ENCODE measurements at regions not wholly inside any gene's neighbourhood (a gene's known extent, or its start where the extent isn't known, plus 50 kb on each side); places are given as distances from the start of the nearest gene placed in this dataset.

GRCh38 chr11:34830648-34831047 lies 85.5 kb downstream of the APIP start:
- no peak for DNase-seq (ENCODE audit: low spot score)
- no peak for TF ChIP-seq CTCF (conservative IDR thresholded peaks at IDR 0.05; ENCODE audit: low read depth)
- ChIA-PET POLR2A (ENCODE audit: low non-redundant PET) (no interaction called here), CTCF (interaction anchor here (1.4 to 1.6 kb wide), 2 partner anchors 10 to 244 kb away, joined by 5 to 6 read pairs; no protein-coding TSS in a partner anchor)
- no peak overlapping the region for H3K27ac ChIP-seq

GRCh38 chr11:34830035-34830434 lies 86.1 kb downstream of the APIP start:
- DNase-seq (ENCODE audit: low spot score), result no peak
- ChIA-PET POLR2A (ENCODE audit: low non-redundant PET) (no interaction called here), CTCF (interaction anchor here (0.7 to 1.6 kb wide), 3 partner anchors 11 to 291 kb away, joined by 3 to 6 read pairs (median 5); no protein-coding TSS in a partner anchor)
- no peak overlapping the region for H3K27ac ChIP-seq
- no peak for TF ChIP-seq CTCF (conservative IDR thresholded peaks at IDR 0.05; ENCODE audit: low read depth)

GRCh38 chr11:34827228-34827627 lies 89.0 kb downstream of the APIP start:
- no peak overlapping the region for H3K27ac ChIP-seq
- POLR2A ChIA-PET (ENCODE audit: low non-redundant PET), result no interaction called here
- DNase-seq (ENCODE audit: low spot score), result no peak
- no peak for TF ChIP-seq CTCF (conservative IDR thresholded peaks at IDR 0.05; ENCODE audit: low read depth)
- CTCF ChIA-PET, result no interaction called here

- no peak for DNase-seq (ENCODE audit: low spot score)
- CTCF ChIA-PET, result no interaction called here
- TF ChIP-seq CTCF (conservative IDR thresholded peaks at IDR 0.05; ENCODE audit: low read depth), result no peak
- no peak overlapping the region for H3K27ac ChIP-seq
- POLR2A ChIA-PET (ENCODE audit: low non-redundant PET), result no interaction called here
Measured at GRCh38 chr11:34826384-34826726, 89.8 kb downstream of the APIP start.

- no peak overlapping the region for H3K27ac ChIP-seq
- DNase-seq (ENCODE audit: low spot score), result no peak
- ChIA-PET CTCF (no interaction called here), POLR2A (ENCODE audit: low non-redundant PET) (no interaction called here)
- TF ChIP-seq CTCF (conservative IDR thresholded peaks at IDR 0.05; ENCODE audit: low read depth), result no peak
Measured at GRCh38 chr11:34825670-34826383, 90.4 kb downstream of the APIP start.

GRCh38 chr11:34825315-34825669 lies 90.9 kb downstream of the APIP start:
- no peak overlapping the region for H3K27ac ChIP-seq
- POLR2A ChIA-PET (ENCODE audit: low non-redundant PET), result no interaction called here
- CTCF ChIA-PET, result interaction anchor here (0.6 kb wide), 1 partner anchor 17 kb away, joined by 3 read pairs; no protein-coding TSS in a partner anchor
- no peak for TF ChIP-seq CTCF (conservative IDR thresholded peaks at IDR 0.05; ENCODE audit: low read depth)
- DNase-seq (ENCODE audit: low spot score), result no peak

All from RWPE1 (cell line).